ENCODE measurements at regions not wholly inside any gene's neighbourhood (a gene's known extent, or its start where the extent isn't known, plus 50 kb on each side); places are given as distances from the start of the nearest gene placed in this dataset.
"Not testable (repeated sequence)": the region's sequence is repeated elsewhere in the genome, so short reads cannot be mapped to it uniquely, and the experiment has no call there.

DNA sequence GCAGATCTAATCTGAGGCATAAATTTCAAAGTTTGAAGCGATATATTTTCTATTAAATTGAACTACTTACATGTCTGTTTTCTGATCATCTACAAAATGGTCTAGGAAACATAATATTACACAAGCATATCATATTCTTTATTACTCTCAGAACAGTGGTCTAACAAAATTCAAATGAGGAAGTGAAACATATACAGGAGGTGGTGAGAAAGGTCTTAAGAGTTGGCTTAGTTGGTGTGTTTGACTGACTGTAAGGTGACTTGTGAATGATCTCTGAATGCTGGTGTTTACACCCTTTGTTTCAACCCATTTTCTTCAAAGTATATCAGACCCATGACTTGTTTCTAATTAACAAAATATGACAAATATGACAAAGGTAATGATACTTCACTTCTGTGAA is 1156.8 kb downstream of the SLC16A7 start:
- no peak for DNase-seq (ENCODE audit: low spot score)
- TF ChIP-seq YY1 (IDR thresholded peaks at IDR 0.05) = no peak
- TF ChIP-seq GABPA (IDR thresholded peaks at IDR 0.05 in 1 of 2, conservative IDR thresholded peaks at IDR 0.05 in 1 of 2) = no peak
- no peaks in the 10 kb centered on the region for H3K36me3 ChIP-seq (ENCODE audit: control insufficient read depth in 4 of 4, insufficient read depth in 3 of 4, low read depth in 1 of 4, low read length in 3 of 4)
- no peaks in the 10 kb centered on the region for H3K4me1 ChIP-seq (ENCODE audit: control insufficient read depth in 4 of 4, insufficient read depth in 4 of 4, low read length in 3 of 4)
- H3K9ac ChIP-seq (ENCODE audit: low read depth in 1 of 2, low read length in 2 of 2) = no peak overlapping the region
- WGBS = 86% methylated on average over 1 of the region's 1 CpG
- H3K27ac ChIP-seq (ENCODE audit: low read depth in 1 of 2, low read length in 2 of 2) = no peak overlapping the region
- no peaks in the 10 kb centered on the region for H3K9me3 ChIP-seq (ENCODE audit: control insufficient read depth in 4 of 4, low read length in 3 of 4)
- no peaks in the 10 kb centered on the region for H3K27me3 ChIP-seq (ENCODE audit: control insufficient read depth in 4 of 4, insufficient read depth in 4 of 4, low read length in 3 of 4)
- H3K4me3 ChIP-seq (ENCODE audit: low read depth in 1 of 3, low read length in 3 of 3) = no peak overlapping the region

DNA sequence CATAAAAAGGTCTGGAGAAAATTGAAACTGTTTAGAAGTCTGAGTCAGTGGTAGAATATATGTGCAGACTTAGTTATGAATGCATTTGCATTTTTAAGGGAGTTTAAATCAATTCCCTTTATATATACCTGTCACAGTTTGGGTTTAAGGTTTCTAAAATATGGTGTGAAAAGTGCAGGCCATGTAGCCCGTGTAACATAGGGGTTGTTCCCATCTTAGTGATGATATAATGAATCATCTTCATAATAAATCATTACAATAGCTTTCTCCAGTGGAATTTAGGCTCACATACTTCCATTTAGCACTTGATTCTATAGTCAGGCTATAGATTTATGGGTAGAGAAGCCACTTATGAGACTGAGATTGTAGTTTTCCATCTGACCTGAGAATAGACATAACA is 1162.4 kb downstream of the SLC16A7 start:
- no peak for TF ChIP-seq RXRA (IDR thresholded peaks at IDR 0.05)
- TF ChIP-seq HNF4A (conservative IDR thresholded peaks at IDR 0.05) = no peak
- TF ChIP-seq, protein P1, sequence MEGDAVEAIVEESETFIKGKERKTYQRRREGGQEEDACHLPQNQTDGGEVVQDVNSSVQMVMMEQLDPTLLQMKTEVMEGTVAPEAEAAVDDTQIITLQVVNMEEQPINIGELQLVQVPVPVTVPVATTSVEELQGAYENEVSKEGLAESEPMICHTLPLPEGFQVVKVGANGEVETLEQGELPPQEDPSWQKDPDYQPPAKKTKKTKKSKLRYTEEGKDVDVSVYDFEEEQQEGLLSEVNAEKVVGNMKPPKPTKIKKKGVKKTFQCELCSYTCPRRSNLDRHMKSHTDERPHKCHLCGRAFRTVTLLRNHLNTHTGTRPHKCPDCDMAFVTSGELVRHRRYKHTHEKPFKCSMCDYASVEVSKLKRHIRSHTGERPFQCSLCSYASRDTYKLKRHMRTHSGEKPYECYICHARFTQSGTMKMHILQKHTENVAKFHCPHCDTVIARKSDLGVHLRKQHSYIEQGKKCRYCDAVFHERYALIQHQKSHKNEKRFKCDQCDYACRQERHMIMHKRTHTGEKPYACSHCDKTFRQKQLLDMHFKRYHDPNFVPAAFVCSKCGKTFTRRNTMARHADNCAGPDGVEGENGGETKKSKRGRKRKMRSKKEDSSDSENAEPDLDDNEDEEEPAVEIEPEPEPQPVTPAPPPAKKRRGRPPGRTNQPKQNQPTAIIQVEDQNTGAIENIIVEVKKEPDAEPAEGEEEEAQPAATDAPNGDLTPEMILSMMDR (IDR thresholded peaks at IDR 0.05; ENCODE audit: low read depth, low read length, missing input control) = no peak
- Histone ChIP-seq H3K36me3 (ENCODE audit: control insufficient read depth in 4 of 4, insufficient read depth in 3 of 4, low read depth in 1 of 4, low read length in 3 of 4) (no peaks in the 10 kb centered on the region), H3K9ac (ENCODE audit: low read depth in 1 of 2, low read length in 2 of 2) (no peak overlapping the region), H3K4me1 (ENCODE audit: control insufficient read depth in 4 of 4, insufficient read depth in 4 of 4, low read length in 3 of 4) (no peaks in the 10 kb centered on the region), H3K9me3 (ENCODE audit: control insufficient read depth in 4 of 4, low read length in 3 of 4) (no peaks in the 10 kb centered on the region), H3K27me3 (ENCODE audit: control insufficient read depth in 4 of 4, insufficient read depth in 4 of 4, low read length in 3 of 4) (no peaks in the 10 kb centered on the region), H3K4me3 (ENCODE audit: low read depth in 1 of 3, low read length in 3 of 3) (no peak overlapping the region), H3K27ac (ENCODE audit: low read depth in 1 of 2, low read length in 2 of 2) (no peak overlapping the region)
- no peak for DNase-seq (ENCODE audit: low spot score)
- 48% methylated on average over 1 of the region's 1 CpG for WGBS

DNA sequence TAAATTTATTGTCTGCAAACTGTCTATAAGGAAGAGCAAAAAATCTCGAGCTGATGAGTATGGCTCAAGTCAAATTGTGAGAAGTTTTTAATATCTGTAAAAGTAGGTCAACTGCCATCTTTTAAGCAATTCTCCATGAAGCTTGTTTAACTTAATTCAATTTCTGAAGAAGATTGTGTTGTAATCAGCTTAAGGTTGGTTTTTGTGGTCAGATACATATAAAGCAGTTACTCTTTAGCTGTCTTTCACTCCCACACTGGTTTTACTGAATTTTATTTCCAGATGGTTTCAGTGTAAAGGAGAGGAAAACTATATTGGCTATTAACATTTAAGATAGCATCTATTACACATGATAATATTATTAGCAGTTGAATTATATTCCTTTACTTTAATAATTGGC is 1165.1 kb downstream of the SLC16A7 start:
- TF ChIP-seq TAF1 (conservative IDR thresholded peaks at IDR 0.05) = no peak
- TF ChIP-seq, protein P1 (IDR thresholded peaks at IDR 0.05; ENCODE audit: low read depth, low read length, missing input control) = no peak
- H3K4me1 ChIP-seq (ENCODE audit: control insufficient read depth in 4 of 4, insufficient read depth in 4 of 4, low read length in 3 of 4) = no peaks in the 10 kb centered on the region
- 64% methylated on average over 1 of the region's 1 CpG for WGBS

DNA sequence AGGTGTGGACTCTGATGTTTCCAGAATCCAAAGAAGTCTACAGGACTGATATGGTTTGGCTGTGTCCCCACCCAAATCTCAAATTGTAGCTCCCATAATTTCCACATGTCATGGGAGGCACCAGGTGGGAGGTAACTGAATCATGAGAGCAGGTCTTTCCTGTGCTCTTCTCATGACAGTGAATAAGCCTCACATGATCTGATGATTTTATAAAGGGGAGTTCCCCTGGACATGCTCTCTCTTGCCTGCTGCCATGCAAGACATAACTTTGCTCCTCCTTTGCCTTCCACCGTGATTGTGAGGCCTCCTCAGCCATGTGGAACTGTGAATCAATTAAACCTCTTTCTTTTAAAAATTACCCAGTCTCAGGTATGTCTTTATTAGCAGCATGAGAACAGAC is 1205.3 kb downstream of the SLC16A7 start:
- H3K27ac ChIP-seq (ENCODE audit: low read depth in 1 of 2, low read length in 2 of 2); H3K27me3 ChIP-seq (ENCODE audit: control insufficient read depth in 4 of 4, insufficient read depth in 4 of 4, low read length in 3 of 4); H3K9ac ChIP-seq (ENCODE audit: low read depth in 1 of 2, low read length in 2 of 2); H3K4me3 ChIP-seq (ENCODE audit: low read depth in 1 of 3, low read length in 3 of 3); H3K4me1 ChIP-seq (ENCODE audit: control insufficient read depth in 4 of 4, insufficient read depth in 4 of 4, low read length in 3 of 4); DNase-seq (ENCODE audit: low spot score); H3K36me3 ChIP-seq (ENCODE audit: control insufficient read depth in 4 of 4, insufficient read depth in 3 of 4, low read depth in 1 of 4, low read length in 3 of 4); H3K9me3 ChIP-seq (ENCODE audit: control insufficient read depth in 4 of 4, low read length in 3 of 4): not testable (repeated sequence)
- WGBS = 75% methylated on average over 1 of the region's 1 CpG

More for the DNA sequence above, 1165.1 kb downstream of the SLC16A7 start:
- DNase-seq (ENCODE audit: low spot score) = no peak
- Histone ChIP-seq H3K9ac (ENCODE audit: low read depth in 1 of 2, low read length in 2 of 2) (no peak overlapping the region), H3K36me3 (ENCODE audit: control insufficient read depth in 4 of 4, insufficient read depth in 3 of 4, low read depth in 1 of 4, low read length in 3 of 4) (no peaks in the 10 kb centered on the region), H3K4me3 (ENCODE audit: low read depth in 1 of 3, low read length in 3 of 3) (no peak overlapping the region), H3K9me3 (ENCODE audit: control insufficient read depth in 4 of 4, low read length in 3 of 4) (no peaks in the 10 kb centered on the region), H3K27me3 (ENCODE audit: control insufficient read depth in 4 of 4, insufficient read depth in 4 of 4, low read length in 3 of 4) (no peaks in the 10 kb centered on the region), H3K27ac (ENCODE audit: low read depth in 1 of 2, low read length in 2 of 2) (no peak overlapping the region)
